Coronary artery (tissue), 2 donors: ENCODE measurements at regions not wholly inside any gene's neighbourhood (a gene's known extent, or its start where the extent isn't known, plus 50 kb on each side); places are given as distances from the start of the nearest gene placed in this dataset.

Experiments
- DNase-seq: peaks from one replicate; pipeline ENCODE4 v3.0.0-alpha.2; 2017; ENCODE audit warnings: low spot score
- H3K27ac ChIP-seq, 2 donors: fragments of 200-600 bp; sonication (generic); one replicate each; pipeline ENCODE4 v1.5.1; 2016 to 2019
- H3K4me3 ChIP-seq: fragments of 200-600 bp; sonication (generic); 2 replicates; pipeline ENCODE4 v1.5.1; 2016; ENCODE audit warnings: mild to moderate bottlenecking, moderate library complexity
- CTCF ChIP-seq: fragments of 200-600 bp; sonication (generic); IDR thresholded peaks from one replicate; pipeline ENCODE4 v1.5.1; 2019; ENCODE audit warnings: antibody characterized with exemption

- no peak for DNase-seq
- no peak for TF ChIP-seq CTCF
These were observed 292.4 kb downstream of the PLPP3 start for GRCh38 chr1:56286956-56287355.

GRCh38 chr1:56286506-56286905 lies 292.9 kb downstream of the PLPP3 start:
- no peak overlapping the region for H3K4me3 ChIP-seq
- TF ChIP-seq CTCF: no peak
- no peak for DNase-seq
- no peak overlapping the region for H3K27ac ChIP-seq

More at GRCh38 chr1:56286956-56287355, 292.4 kb downstream of the PLPP3 start:
- H3K27ac ChIP-seq: no peak overlapping the region
- no peak overlapping the region for H3K4me3 ChIP-seq

GRCh38 chr1:56285554-56286402 lies 293.6 kb downstream of the PLPP3 start:
- H3K4me3 ChIP-seq: no peak overlapping the region
- no peak overlapping the region for H3K27ac ChIP-seq
- no peak for TF ChIP-seq CTCF
- no peak for DNase-seq

- H3K27ac ChIP-seq: no peak overlapping the region
- H3K4me3 ChIP-seq: no peak overlapping the region
- TF ChIP-seq CTCF: no peak
- DNase-seq: no peak
These were observed 294.4 kb downstream of the PLPP3 start for GRCh38 chr1:56284928-56285327.

GRCh38 chr1:56278061-56278460 lies 301.3 kb downstream of the PLPP3 start:
- no peak overlapping the region for H3K27ac ChIP-seq
- no peak for DNase-seq
- TF ChIP-seq CTCF: no peak
- no peak overlapping the region for H3K4me3 ChIP-seq

GRCh38 chr1:56268519-56269140 lies 310.7 kb downstream of the PLPP3 start:
- DNase-seq: no peak
- H3K27ac ChIP-seq: no peak overlapping the region
- TF ChIP-seq CTCF: no peak

GRCh38 chr1:56267611-56268010 lies 311.8 kb downstream of the PLPP3 start:
- TF ChIP-seq CTCF: no peak
- Histone ChIP-seq H3K4me3 (no peak overlapping the region), H3K27ac (no peak overlapping the region)
- DNase-seq: no peak

More at GRCh38 chr1:56268519-56269140, 310.7 kb downstream of the PLPP3 start:
- H3K4me3 ChIP-seq: no peak overlapping the region
